ENCODE measurements at regions not wholly inside any gene's neighbourhood (a gene's known extent, or its start where the extent isn't known, plus 50 kb on each side); places are given as distances from the start of the nearest gene placed in this dataset.
A peak's percentile ranks its signal among the peaks of the same experiment; 100 is the strongest.

- Histone ChIP-seq H2AK5ac (ENCODE audit: low read length, severe bottlenecking) (no peak overlapping the region), H3K9ac (ENCODE audit: low read length) (no peak overlapping the region), H2BK5ac (ENCODE audit: low read depth, low read length, poor library complexity, severe bottlenecking) (no peak overlapping the region), H4K91ac (ENCODE audit: low read length) (no peak overlapping the region), H3K36me3 (ENCODE audit: control insufficient read depth in 1 of 2, insufficient read depth in 2 of 2, low read depth in 1 of 2, low read length in 2 of 2) (no peaks in the 10 kb centered on the region), H3K79me1 (replicated peaks; ENCODE audit: low read length, poor library complexity, severe bottlenecking) (no peaks in the 10 kb centered on the region), H3K27ac (ENCODE audit: low read length, poor library complexity, severe bottlenecking) (no peak overlapping the region), H3K4me3 (ENCODE audit: insufficient read depth in 1 of 2, low read depth in 1 of 2, low read length in 2 of 2) (no peak overlapping the region), H3K18ac (ENCODE audit: low read depth in 1 of 2, low read length in 2 of 2) (no peak overlapping the region), H3K27me3 (ENCODE audit: control insufficient read depth in 1 of 2, insufficient read depth in 1 of 2, low read length in 2 of 2) (no peaks in the 10 kb centered on the region), H3K4ac (ENCODE audit: low read depth in 1 of 2, low read length in 2 of 2) (no peak overlapping the region), H3K14ac (ENCODE audit: low read length in 2 of 2) (no peak overlapping the region), H3K9me3 (ENCODE audit: control insufficient read depth, low read length) (no peaks in the 10 kb centered on the region), H2BK12ac (ENCODE audit: low read length in 2 of 2) (no peak overlapping the region), H3K4me2 (ENCODE audit: low read length, poor library complexity, severe bottlenecking) (no peak overlapping the region), H2AFZ (ENCODE audit: low read depth, low read length) (no peak overlapping the region), H4K8ac (ENCODE audit: low read length) (no peak overlapping the region), H2BK120ac (ENCODE audit: low read depth, low read length) (no peak overlapping the region), H3K4me1 (ENCODE audit: control insufficient read depth, insufficient read depth, low read depth, low read length) (no peaks in the 10 kb centered on the region), H3K23ac (ENCODE audit: low read length in 2 of 2) (no peak overlapping the region), H2BK15ac (ENCODE audit: low read depth, poor library complexity, severe bottlenecking) (no peak overlapping the region)
- DNase-seq: no peak
- 75% methylated on average over 3 of the region's 3 CpGs for WGBS
Observed at GRCh38 chr4:85368240-85368639, 106.7 kb upstream of the ARHGAP24 start.

GRCh38 chr4:85368932-85369331 is 106.0 kb upstream of the ARHGAP24 start:
- H4K91ac ChIP-seq (ENCODE audit: low read length): no peak overlapping the region
- H3K4ac ChIP-seq (ENCODE audit: low read depth in 1 of 2, low read length in 2 of 2): no peak overlapping the region
- no peak overlapping the region for H3K4me2 ChIP-seq (ENCODE audit: low read length, poor library complexity, severe bottlenecking)
- no peaks in the 10 kb centered on the region for H3K79me1 ChIP-seq (replicated peaks; ENCODE audit: low read length, poor library complexity, severe bottlenecking)
- H2AK5ac ChIP-seq (ENCODE audit: low read length, severe bottlenecking): no peak overlapping the region
- H3K9ac ChIP-seq (ENCODE audit: low read length): no peak overlapping the region
- DNase-seq: no peak
- no peak overlapping the region for H2BK5ac ChIP-seq (ENCODE audit: low read depth, low read length, poor library complexity, severe bottlenecking)
- no peak overlapping the region for H2BK12ac ChIP-seq (ENCODE audit: low read length in 2 of 2)
- H3K27ac ChIP-seq (ENCODE audit: low read length, poor library complexity, severe bottlenecking): no peak overlapping the region
- H4K8ac ChIP-seq (ENCODE audit: low read length): no peak overlapping the region
- WGBS: 94% methylated on average over 1 of the region's 1 CpG
- no peak overlapping the region for H3K18ac ChIP-seq (ENCODE audit: low read depth in 1 of 2, low read length in 2 of 2)
- no peak overlapping the region for H2BK120ac ChIP-seq (ENCODE audit: low read depth, low read length)
- H3K23ac ChIP-seq (ENCODE audit: low read length in 2 of 2): no peak overlapping the region
- H3K4me3 ChIP-seq (ENCODE audit: insufficient read depth in 1 of 2, low read depth in 1 of 2, low read length in 2 of 2): no peak overlapping the region
- no peaks in the 10 kb centered on the region for H3K27me3 ChIP-seq (ENCODE audit: control insufficient read depth in 1 of 2, insufficient read depth in 1 of 2, low read length in 2 of 2)
- H3K36me3 ChIP-seq (ENCODE audit: control insufficient read depth in 1 of 2, insufficient read depth in 2 of 2, low read depth in 1 of 2, low read length in 2 of 2): no peaks in the 10 kb centered on the region
- H3K9me3 ChIP-seq (ENCODE audit: control insufficient read depth, low read length): no peaks in the 10 kb centered on the region
- H2AFZ ChIP-seq (ENCODE audit: low read depth, low read length): no peak overlapping the region
- no peak overlapping the region for H2BK15ac ChIP-seq (ENCODE audit: low read depth, poor library complexity, severe bottlenecking)
- no peaks in the 10 kb centered on the region for H3K4me1 ChIP-seq (ENCODE audit: control insufficient read depth, insufficient read depth, low read depth, low read length)
- H3K14ac ChIP-seq (ENCODE audit: low read length in 2 of 2): no peak overlapping the region

- Histone ChIP-seq H3K79me1 (replicated peaks; ENCODE audit: low read length, poor library complexity, severe bottlenecking) (no peaks in the 10 kb centered on the region), H2AK5ac (ENCODE audit: low read length, severe bottlenecking) (no peak overlapping the region), H3K23ac (ENCODE audit: low read length in 2 of 2) (peak overlapping the region in 1 of 2 experiments; percentile 10), H3K27me3 (ENCODE audit: control insufficient read depth in 1 of 2, insufficient read depth in 1 of 2, low read length in 2 of 2) (no peaks in the 10 kb centered on the region), H3K9ac (ENCODE audit: low read length) (no peak overlapping the region), H3K4me3 (ENCODE audit: insufficient read depth in 1 of 2, low read depth in 1 of 2, low read length in 2 of 2) (no peak overlapping the region), H3K4me1 (ENCODE audit: control insufficient read depth, insufficient read depth, low read depth, low read length) (no peaks in the 10 kb centered on the region), H4K8ac (ENCODE audit: low read length) (no peak overlapping the region), H2BK120ac (ENCODE audit: low read depth, low read length) (no peak overlapping the region), H3K4me2 (ENCODE audit: low read length, poor library complexity, severe bottlenecking) (no peak overlapping the region), H3K4ac (ENCODE audit: low read depth in 1 of 2, low read length in 2 of 2) (peak overlapping the region in 1 of 2 experiments; percentile 21), H2BK15ac (ENCODE audit: low read depth, poor library complexity, severe bottlenecking) (no peak overlapping the region), H3K27ac (ENCODE audit: low read length, poor library complexity, severe bottlenecking) (no peak overlapping the region), H3K36me3 (ENCODE audit: control insufficient read depth in 1 of 2, insufficient read depth in 2 of 2, low read depth in 1 of 2, low read length in 2 of 2) (no peaks in the 10 kb centered on the region), H3K18ac (ENCODE audit: low read depth in 1 of 2, low read length in 2 of 2) (no peak overlapping the region), H3K9me3 (ENCODE audit: control insufficient read depth, low read length) (no peaks in the 10 kb centered on the region), H3K14ac (ENCODE audit: low read length in 2 of 2) (peak overlapping the region in 1 of 2 experiments; percentile 65), H2BK12ac (ENCODE audit: low read length in 2 of 2) (no peak overlapping the region), H4K91ac (ENCODE audit: low read length) (no peak overlapping the region), H2BK5ac (ENCODE audit: low read depth, low read length, poor library complexity, severe bottlenecking) (no peak overlapping the region), H2AFZ (ENCODE audit: low read depth, low read length) (no peak overlapping the region)
- 85% methylated on average over 7 of the region's 7 CpGs for WGBS
- no peak for DNase-seq
Observed at GRCh38 chr4:85369703-85370380, 105.1 kb upstream of the ARHGAP24 start.

GRCh38 chr4:85370400-85371032 is 104.4 kb upstream of the ARHGAP24 start:
- H2AFZ ChIP-seq (ENCODE audit: low read depth, low read length): no peak overlapping the region
- H3K4me3 ChIP-seq (ENCODE audit: insufficient read depth in 1 of 2, low read depth in 1 of 2, low read length in 2 of 2): no peak overlapping the region
- H3K4ac ChIP-seq (ENCODE audit: low read depth in 1 of 2, low read length in 2 of 2): no peak overlapping the region
- peak; percentile 65 for DNase-seq
- no peak overlapping the region for H2BK5ac ChIP-seq (ENCODE audit: low read depth, low read length, poor library complexity, severe bottlenecking)
- H3K4me1 ChIP-seq (ENCODE audit: control insufficient read depth, insufficient read depth, low read depth, low read length): no peaks in the 10 kb centered on the region
- no peak overlapping the region for H2BK15ac ChIP-seq (ENCODE audit: low read depth, poor library complexity, severe bottlenecking)
- no peak overlapping the region for H3K9ac ChIP-seq (ENCODE audit: low read length)
- H3K27ac ChIP-seq (ENCODE audit: low read length, poor library complexity, severe bottlenecking): no peak overlapping the region
- no peak overlapping the region for H2BK120ac ChIP-seq (ENCODE audit: low read depth, low read length)
- H3K18ac ChIP-seq (ENCODE audit: low read depth in 1 of 2, low read length in 2 of 2): no peak overlapping the region
- H3K14ac ChIP-seq (ENCODE audit: low read length in 2 of 2): no peak overlapping the region
- H3K27me3 ChIP-seq (ENCODE audit: control insufficient read depth in 1 of 2, insufficient read depth in 1 of 2, low read length in 2 of 2): no peaks in the 10 kb centered on the region
- no peak overlapping the region for H3K4me2 ChIP-seq (ENCODE audit: low read length, poor library complexity, severe bottlenecking)
- no peak overlapping the region for H2AK5ac ChIP-seq (ENCODE audit: low read length, severe bottlenecking)
- H3K79me1 ChIP-seq (replicated peaks; ENCODE audit: low read length, poor library complexity, severe bottlenecking): no peaks in the 10 kb centered on the region
- no peak overlapping the region for H3K23ac ChIP-seq (ENCODE audit: low read length in 2 of 2)
- no peak overlapping the region for H4K91ac ChIP-seq (ENCODE audit: low read length)
- H4K8ac ChIP-seq (ENCODE audit: low read length): no peak overlapping the region
- H3K9me3 ChIP-seq (ENCODE audit: control insufficient read depth, low read length): no peaks in the 10 kb centered on the region
- no peak overlapping the region for H2BK12ac ChIP-seq (ENCODE audit: low read length in 2 of 2)
- no peaks in the 10 kb centered on the region for H3K36me3 ChIP-seq (ENCODE audit: control insufficient read depth in 1 of 2, insufficient read depth in 2 of 2, low read depth in 1 of 2, low read length in 2 of 2)
- WGBS: 45% methylated on average over 4 of the region's 5 CpGs

All from mesenchymal stem cell (in vitro differentiated cells and primary cell).